Osteocyte (in vitro differentiated cells): ENCODE measurements at regions not wholly inside any gene's neighbourhood (a gene's known extent, or its start where the extent isn't known, plus 50 kb on each side); places are given as distances from the start of the nearest gene placed in this dataset.

ENCODE experiments used
- DNase-seq: peaks from one replicate; pipeline ENCODE4 v3.0.0; 2021; ENCODE audit warnings: mixed read lengths; ENCODE audit not compliant: unreplicated experiment; ENCODE audit errors: extremely low spot score
- H3K27ac Mint-ChIP-seq: one replicate; pipeline ENCODE4 v1.8.0; 2021; ENCODE audit warnings: mild to moderate bottlenecking, mixed read lengths; ENCODE audit not compliant: unreplicated experiment
- H3K27me3 Mint-ChIP-seq: one replicate; pipeline ENCODE4 v1.8.0; 2021; ENCODE audit warnings: mixed read lengths; ENCODE audit not compliant: unreplicated experiment
- H3K36me3 Mint-ChIP-seq: one replicate; pipeline ENCODE4 v1.8.0; 2021; ENCODE audit warnings: mixed read lengths; ENCODE audit not compliant: unreplicated experiment
- H3K4me1 Mint-ChIP-seq: one replicate; pipeline ENCODE4 v1.8.0; 2021; ENCODE audit warnings: mixed read lengths; ENCODE audit not compliant: unreplicated experiment
- H3K4me3 Mint-ChIP-seq: one replicate; pipeline ENCODE4 v1.8.0; 2021; ENCODE audit warnings: mild to moderate bottlenecking, moderate library complexity, mixed read lengths; ENCODE audit not compliant: unreplicated experiment
- H3K9me3 Mint-ChIP-seq: one replicate; pipeline ENCODE4 v1.8.0; 2021; ENCODE audit warnings: mixed read lengths; ENCODE audit not compliant: unreplicated experiment
- CTCF ChIP-seq: fragments of 200-600 bp; sonication (generic); IDR thresholded peaks from 2 replicates; pipeline ENCODE4 v1.5.0; 2021; ENCODE audit warnings: antibody characterized with exemption, mild to moderate bottlenecking, moderate library complexity

GRCh38 chr4:187615972-187616371, 379.6 kb upstream of the ZFP42 start:
- Mint-ChIP-seq H3K4me1 (peaks cover 26% of the 10 kb centered on the region), H3K27me3 (no peaks in the 10 kb centered on the region), H3K4me3 (no peak overlapping the region), H3K27ac (no peak overlapping the region), H3K9me3 (no peaks in the 10 kb centered on the region), H3K36me3 (no peaks in the 10 kb centered on the region)
- no peak for DNase-seq
- no peak for TF ChIP-seq CTCF

DNA sequence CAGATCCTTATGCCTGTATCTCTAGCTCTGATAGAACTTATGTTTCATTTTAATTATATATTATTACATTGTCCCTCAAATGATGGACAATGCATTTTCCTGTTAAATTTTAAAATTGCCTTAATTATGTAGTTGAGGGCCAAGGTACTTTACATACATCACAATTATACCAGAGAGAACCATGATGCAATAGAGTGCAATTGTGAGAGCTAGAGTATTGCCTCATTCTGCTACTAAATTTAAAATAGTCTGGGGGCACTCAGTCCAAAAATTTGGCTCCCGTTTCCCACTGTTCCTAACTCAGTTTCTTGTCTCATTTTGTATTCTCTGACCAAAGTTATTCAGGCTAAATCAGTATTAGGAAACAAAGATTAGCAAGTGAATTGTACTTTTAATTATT, 378.5 kb upstream of the ZFP42 start:
- no peaks in the 10 kb centered on the region for H3K36me3 Mint-ChIP-seq
- no peaks in the 10 kb centered on the region for H3K27me3 Mint-ChIP-seq
- no peak overlapping the region for H3K27ac Mint-ChIP-seq
- TF ChIP-seq CTCF = no peak
- H3K4me1 Mint-ChIP-seq = peaks cover 20% of the 10 kb centered on the region
- no peak overlapping the region for H3K4me3 Mint-ChIP-seq
- DNase-seq = no peak
- H3K9me3 Mint-ChIP-seq = no peaks in the 10 kb centered on the region

DNA sequence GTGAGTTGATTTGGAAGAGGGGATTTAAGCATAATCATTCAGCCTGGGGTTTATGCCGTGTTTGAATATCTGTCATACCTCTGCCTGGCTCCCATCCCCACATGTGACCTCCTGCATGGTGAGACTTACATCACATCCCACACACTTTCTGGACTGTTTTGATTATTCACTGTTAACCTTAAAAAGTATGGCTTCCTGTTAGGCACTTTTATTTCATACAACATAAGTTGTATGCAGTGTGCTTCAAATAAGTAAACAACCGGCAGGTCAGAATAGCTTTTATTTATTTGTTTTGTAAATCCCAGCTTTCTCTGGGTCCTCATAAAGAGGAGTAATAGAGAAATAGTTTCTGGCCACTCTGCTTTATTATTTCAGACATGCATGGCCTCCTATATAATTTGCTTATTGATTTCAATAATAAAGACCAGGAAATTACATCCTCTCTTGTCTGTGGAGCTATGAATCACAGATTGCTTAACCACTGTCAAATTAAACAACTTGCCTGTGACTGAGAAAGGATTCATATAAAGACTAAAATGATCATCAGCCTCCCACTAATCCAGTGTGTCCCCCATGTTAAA, 376.8 kb upstream of the ZFP42 start:
- peak overlapping the region; percentile 77 for H3K27ac Mint-ChIP-seq
- no peaks in the 10 kb centered on the region for H3K36me3 Mint-ChIP-seq
- no peak for TF ChIP-seq CTCF
- H3K27me3 Mint-ChIP-seq = no peaks in the 10 kb centered on the region
- peak overlapping the region; percentile 26 for H3K4me3 Mint-ChIP-seq
- no peak for DNase-seq
- H3K4me1 Mint-ChIP-seq = peaks cover 20% of the 10 kb centered on the region
- peaks cover 4% of the 10 kb centered on the region for H3K9me3 Mint-ChIP-seq

- H3K27me3 Mint-ChIP-seq = no peaks in the 10 kb centered on the region
- peaks cover 9% of the 10 kb centered on the region for H3K9me3 Mint-ChIP-seq
- peaks cover 2% of the 10 kb centered on the region for H3K36me3 Mint-ChIP-seq
- DNase-seq = no peak
- no peak for TF ChIP-seq CTCF
- peak overlapping the region; percentile 77 for H3K27ac Mint-ChIP-seq
- no peak overlapping the region for H3K4me3 Mint-ChIP-seq
- H3K4me1 Mint-ChIP-seq = peaks cover 20% of the 10 kb centered on the region
Measured at GRCh38 chr4:187619319-187619718, 376.3 kb upstream of the ZFP42 start.

DNA sequence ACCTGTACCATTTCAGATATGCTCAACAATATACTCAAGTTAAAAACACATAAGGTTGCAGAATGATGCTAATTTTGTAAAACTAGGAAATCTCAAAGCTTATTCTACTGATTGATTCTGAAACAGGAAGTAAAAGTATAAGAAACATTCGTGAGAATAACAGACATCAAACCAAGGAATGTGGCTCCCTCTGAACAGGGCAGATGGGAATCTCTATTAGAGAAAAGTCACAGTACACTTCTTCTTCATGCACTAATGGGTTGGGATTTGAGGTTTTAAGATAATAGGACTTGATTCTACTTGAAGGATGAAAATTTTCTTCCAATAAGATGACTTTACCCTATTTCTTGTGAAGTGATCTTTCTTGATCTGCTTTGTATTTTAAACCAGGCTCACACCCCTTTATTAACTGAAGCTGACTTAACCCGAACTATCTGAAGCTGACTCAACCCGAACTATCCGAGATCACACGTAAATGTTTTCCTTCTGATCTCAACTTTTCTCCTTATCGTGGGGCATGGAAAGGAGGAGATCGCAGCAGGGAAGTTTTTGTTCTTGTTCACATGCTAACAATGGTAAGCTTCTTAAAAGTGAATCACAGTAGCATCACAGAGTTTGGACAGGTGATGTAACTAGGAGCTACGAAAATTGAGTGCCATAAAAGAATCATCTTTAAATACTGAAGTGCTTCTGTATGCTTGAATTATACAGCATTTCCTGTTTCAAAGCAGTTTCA, 363.1 kb upstream of the ZFP42 start:
- Mint-ChIP-seq H3K4me3 (no peak overlapping the region), H3K27ac (peak overlapping the region; percentile 48), H3K36me3 (no peaks in the 10 kb centered on the region), H3K9me3 (peaks cover 17% of the 10 kb centered on the region), H3K27me3 (no peaks in the 10 kb centered on the region), H3K4me1 (peaks cover 16% of the 10 kb centered on the region)
- no peak for DNase-seq
- no peak for TF ChIP-seq CTCF
